M059J (cell line): ENCODE measurements at regions not wholly inside any gene's neighbourhood (a gene's known extent, or its start where the extent isn't known, plus 50 kb on each side); places are given as distances from the start of the nearest gene placed in this dataset.
A peak's percentile ranks its signal among the peaks of the same experiment; 100 is the strongest.

Source experiments
- DNase-seq: peaks from one replicate; pipeline ENCODE4 v3.0.0-alpha.2; 2012; ENCODE audit warnings: low read depth

GRCh38 chr15:96415513-96416217 is 85.2 kb downstream of the NR2F2 start:
- DNase-seq: no peak

GRCh38 chr15:96416218-96416933 is 85.9 kb downstream of the NR2F2 start:
- no peak for DNase-seq

GRCh38 chr15:96416934-96417759 is 86.6 kb downstream of the NR2F2 start:
- DNase-seq: peak; percentile 36

- DNase-seq: no peak
These were observed 87.2 kb downstream of the NR2F2 start for GRCh38 chr15:96417760-96418130.

GRCh38 chr15:96418146-96418545 is 87.6 kb downstream of the NR2F2 start:
- DNase-seq: no peak

- DNase-seq: peak; percentile 54
These were observed 90.7 kb downstream of the NR2F2 start for GRCh38 chr15:96421178-96421601.

GRCh38 chr15:96422125-96422524 is 91.6 kb downstream of the NR2F2 start:
- no peak for DNase-seq

- no peak for DNase-seq
These were observed 94.2 kb downstream of the NR2F2 start for GRCh38 chr15:96424674-96425073.

- peak; percentile 97 for DNase-seq
These were observed 98.2 kb downstream of the NR2F2 start for GRCh38 chr15:96428742-96429141.

- DNase-seq: peak; percentile 15
These were observed 101.3 kb downstream of the NR2F2 start for GRCh38 chr15:96431786-96432185.

GRCh38 chr15:96435022-96435421 is 104.5 kb downstream of the NR2F2 start:
- no peak for DNase-seq

- no peak for DNase-seq
These were observed 105.3 kb downstream of the NR2F2 start for GRCh38 chr15:96435841-96436240.

GRCh38 chr15:96440978-96441377 is 110.5 kb downstream of the NR2F2 start:
- no peak for DNase-seq

GRCh38 chr15:96442076-96442475 is 111.6 kb downstream of the NR2F2 start:
- no peak for DNase-seq

- DNase-seq: no peak
These were observed 114.4 kb downstream of the NR2F2 start for GRCh38 chr15:96444865-96445264.

GRCh38 chr15:96448923-96449322 is 118.4 kb downstream of the NR2F2 start:
- no peak for DNase-seq

- peak; percentile 45 for DNase-seq
These were observed 127.3 kb downstream of the NR2F2 start for GRCh38 chr15:96457841-96458240.

- DNase-seq: no peak
These were observed 129.6 kb downstream of the NR2F2 start for GRCh38 chr15:96460106-96460505.

GRCh38 chr15:96462768-96463750 is 132.6 kb downstream of the NR2F2 start:
- DNase-seq: peak; percentile 78

GRCh38 chr15:96466389-96466947 is 136.0 kb downstream of the NR2F2 start:
- no peak for DNase-seq

GRCh38 chr15:96468036-96468435 is 137.5 kb downstream of the NR2F2 start:
- DNase-seq: no peak
